K562 (cell line): ENCODE measurements at regions not wholly inside any gene's neighbourhood (a gene's known extent, or its start where the extent isn't known, plus 50 kb on each side); places are given as distances from the start of the nearest gene placed in this dataset.

Source experiments
- ATAC-seq: fragments of 200-7000 bp; cut with Tn5 transposase; 3 replicates; pipeline ENCODE4 v1.9.1; 2020; ENCODE audit warnings: moderate library complexity
- BruUV-seq: library from RNA; stranded (reverse); fragments of 400-500 nt; replicated peaks from 2 replicates; lab custom pipeline; 2021; lab: Mats Ljungman, UMichigan
- CTCF ChIA-PET: fragments of 300-600 bp; formaldehyde crosslinking; extraction: SDS; loops from one replicate; lab custom pipeline; 2021; ENCODE audit warnings: low intra/inter-chr PET ratio; lab: Yijun Ruan, JAX
- POLR2A ChIA-PET: fragments of 300-600, 350-650 bp; sonication (Branson Sonifier 250); formaldehyde crosslinking; extraction: SDS; loops from one replicate; lab custom pipeline; 2021; ENCODE audit warnings: antibody characterized with exemption, inconsistent platforms; lab: Yijun Ruan, JAX
- DNase-seq, 4 experiments: peaks; one replicate each; pipeline versions ENCODE4 v3.0.0 to v3.0.0-alpha.2; 2011 to 2018; ENCODE audit warnings: low spot score in 3 of 4, mixed read lengths in 3 of 4; ENCODE audit errors: extremely low read depth in 1 of 4
- FAIRE-seq: peaks from 2 replicates; lab custom pipeline; 2011; peaks lifted over from hg19 to GRCh38; lab: Jason Lieb, UNC
- H2AFZ ChIP-seq: 2 replicates; pipeline ENCODE4 v1.6.0; 2011; ENCODE audit warnings: low read depth, low read length, control low read depth, inconsistent platforms
- H3K27ac ChIP-seq: fragments of 200-600 bp; 3 replicates; pipeline ENCODE4 v1.8.0; 2011; ENCODE audit warnings: low read depth, mild to moderate bottlenecking, control low read depth, inconsistent platforms, low read length, moderate library complexity, mixed read lengths; ENCODE audit errors: extremely low read depth
- H3K27me3 ChIP-seq, 2 experiments: fragments of 300-600 bp in 1 of 2; 2 replicates in 1 of 2; 3 replicates in 1 of 2; pipeline versions ENCODE4 v1.6.0 to v1.8.0; 2011; ENCODE audit warnings: inconsistent platforms in 2 of 2, low read length in 2 of 2, mild to moderate bottlenecking in 1 of 2, mixed read lengths in 1 of 2, moderate library complexity in 1 of 2; ENCODE audit not compliant: control insufficient read depth in 2 of 2, insufficient read depth in 2 of 2
- H3K36me3 ChIP-seq: fragments of 300-600 bp; 3 replicates; pipeline ENCODE4 v1.8.0; 2011; ENCODE audit warnings: mild to moderate bottlenecking, low read length, inconsistent platforms; ENCODE audit not compliant: control insufficient read depth, insufficient read depth
- H3K4me1 ChIP-seq, 2 experiments: fragments of 200-600 bp in 1 of 2; replicated peaks in 1 of 2; 2 replicates in 1 of 2; 3 replicates in 1 of 2; pipeline versions ENCODE4 v1.5.1 to v1.8.0; 2011; ENCODE audit warnings: inconsistent platforms in 2 of 2, low read length in 2 of 2, mild to moderate bottlenecking in 1 of 2, mixed read lengths in 1 of 2, moderate library complexity in 1 of 2; ENCODE audit not compliant: control insufficient read depth in 2 of 2, insufficient read depth in 2 of 2
- H3K4me2 ChIP-seq: 2 replicates; pipeline ENCODE4 v1.6.1; 2011; ENCODE audit warnings: low read length, control low read depth, inconsistent platforms, mixed read lengths; ENCODE audit not compliant: insufficient read depth
- H3K4me3 ChIP-seq: fragments of 200-600 bp; sonication (generic), shearing (Covaris generic); 2 replicates; pipeline ENCODE4 v1.5.1; 2016; ENCODE audit warnings: control low read depth, inconsistent platforms
- H3K79me2 ChIP-seq: fragments of 200-600 bp; 3 replicates; pipeline ENCODE4 v1.8.0; 2011; ENCODE audit warnings: low read length, inconsistent platforms; ENCODE audit not compliant: control insufficient read depth, insufficient read depth
- H3K9ac ChIP-seq, 2 experiments: 2 replicates each; pipeline versions ENCODE4 v1.6.0 to v1.6.1; 2011; ENCODE audit warnings: low read depth in 2 of 2, low read length in 2 of 2, control low read depth in 1 of 2, inconsistent platforms in 1 of 2, mild to moderate bottlenecking in 1 of 2, mixed read lengths in 1 of 2; ENCODE audit not compliant: insufficient read depth in 1 of 2
- H3K9me1 ChIP-seq: one replicate; pipeline ENCODE4 v1.6.0; 2011; ENCODE audit warnings: inconsistent platforms, mild to moderate bottlenecking, low read length, moderate library complexity; ENCODE audit not compliant: control insufficient read depth, insufficient read depth
- H3K9me3 ChIP-seq: replicated peaks from 2 replicates; pipeline ENCODE4 v1.5.1; 2011; ENCODE audit warnings: low read depth, low read length, inconsistent platforms; ENCODE audit not compliant: control insufficient read depth, insufficient read depth
- H4K20me1 ChIP-seq: replicated peaks from 2 replicates; pipeline ENCODE4 v1.6.1; 2011; ENCODE audit warnings: low read length, inconsistent platforms, mixed read lengths; ENCODE audit not compliant: control insufficient read depth, insufficient read depth
- CGGBP1 ChIP-seq: fragments of 250-450 bp; sonication (Bioruptor Pico); IDR thresholded peaks from 2 replicates; pipeline ENCODE4 v1.9.0; 2021; ENCODE audit warnings: mild to moderate bottlenecking
- HDAC8 ChIP-seq: fragments of 450-650 bp; IDR thresholded peaks from 2 replicates; pipeline ENCODE4 v1.6.1; 2016; ENCODE audit warnings: mild to moderate bottlenecking, missing genetic modification characterization, moderate library complexity, missing compliant biosample characterization
- JUND ChIP-seq, 2 experiments: IDR thresholded peaks; 2 replicates in 1 of 2; 3 replicates in 1 of 2; pipeline ENCODE4 v1.6.1; 2011; ENCODE audit warnings: borderline replicate concordance in 2 of 2, low read depth in 2 of 2, low read length in 2 of 2, improper control_type of control experiment in 1 of 2, missing biosample characterization in 1 of 2, missing genetic modification characterization in 1 of 2, missing genetic modification reagents in 1 of 2
- PPARD ChIP-seq: fragments of 250-450 bp; sonication (Bioruptor Pico); IDR thresholded peaks from 2 replicates; pipeline ENCODE4 v1.8.0; 2022; ENCODE audit warnings: inconsistent platforms, mild to moderate bottlenecking, moderate library complexity
- RBFOX2 ChIP-seq: fragments of 200-400 bp; formaldehyde crosslinking; IDR thresholded peaks from 2 replicates; pipeline ENCODE4 v1.6.1; 2017; ENCODE audit warnings: low read depth, mild to moderate bottlenecking, low read length, moderate library complexity
- RERE ChIP-seq: sonication (generic); formaldehyde crosslinking; IDR thresholded peaks from 2 replicates; pipeline ENCODE4 v1.8.0; 2023; ENCODE audit warnings: missing genetic modification reagents, mild to moderate bottlenecking, borderline replicate concordance
- SAFB2 ChIP-seq: fragments of 200-400 bp; formaldehyde crosslinking; IDR thresholded peaks from 2 replicates; pipeline ENCODE4 v1.6.1; 2018; ENCODE audit warnings: borderline replicate concordance, low read length, low read depth, moderate library complexity; ENCODE audit not compliant: severe bottlenecking
- SMAD3 ChIP-seq: fragments of 450-650 bp; formaldehyde crosslinking; conservative IDR thresholded peaks from 2 replicates; pipeline ENCODE4 v1.4.0; 2020; ENCODE audit warnings: mild to moderate bottlenecking
- SOX6 ChIP-seq: fragments of 450-650 bp; IDR thresholded peaks from 2 replicates; pipeline ENCODE4 v1.6.1; 2014; ENCODE audit warnings: mild to moderate bottlenecking
- TOE1 ChIP-seq, 2 experiments: fragments of 450-650 bp in 1 of 2; sonication (generic) in 1 of 2; formaldehyde crosslinking in 1 of 2; IDR thresholded peaks; 2 replicates each; pipeline versions ENCODE4 v1.7.1 to v1.8.0; 2016 to 2022; ENCODE audit warnings: borderline replicate concordance in 2 of 2, mild to moderate bottlenecking in 2 of 2, antibody characterized with exemption in 1 of 2, inconsistent platforms in 1 of 2, low read depth in 1 of 2, missing genetic modification reagents in 1 of 2, moderate library complexity in 1 of 2
- WGBS: fragments of 100-300 bp; shearing (Covaris generic); methylation state at CpG from one replicate; pipeline ENCODE4 v1.1.6; 2016; ENCODE audit warnings: low coverage, mixed read lengths; ENCODE audit not compliant: insufficient coverage; ENCODE audit errors: missing lambda C conversion rate; 5-methylcytosine and 5-hydroxymethylcytosine counted together
- in situ Hi-C: fragments of 300-500 bp; cut with MboI; formaldehyde crosslinking; loops from 4 replicates; pipeline ENCODE4 v1.15.0; 2018; ENCODE audit warnings: inconsistent platforms, mixed read lengths
- intact Hi-C: fragments of 100-400 bp; cut with micrococcal nuclease; formaldehyde crosslinking; loops from 2 replicates; pipeline ENCODE4 v1.14.2; 2022
- TF ChIP-seq, protein P1 (sequence below), 2 experiments: fragments of 150-350 bp in 1 of 2; IDR thresholded peaks; 2 replicates each; pipeline ENCODE4 v1.6.1; 2012 to 2016; ENCODE audit warnings: low read depth in 2 of 2, low read length in 2 of 2, mild to moderate bottlenecking in 1 of 2, moderate library complexity in 1 of 2

DNA sequence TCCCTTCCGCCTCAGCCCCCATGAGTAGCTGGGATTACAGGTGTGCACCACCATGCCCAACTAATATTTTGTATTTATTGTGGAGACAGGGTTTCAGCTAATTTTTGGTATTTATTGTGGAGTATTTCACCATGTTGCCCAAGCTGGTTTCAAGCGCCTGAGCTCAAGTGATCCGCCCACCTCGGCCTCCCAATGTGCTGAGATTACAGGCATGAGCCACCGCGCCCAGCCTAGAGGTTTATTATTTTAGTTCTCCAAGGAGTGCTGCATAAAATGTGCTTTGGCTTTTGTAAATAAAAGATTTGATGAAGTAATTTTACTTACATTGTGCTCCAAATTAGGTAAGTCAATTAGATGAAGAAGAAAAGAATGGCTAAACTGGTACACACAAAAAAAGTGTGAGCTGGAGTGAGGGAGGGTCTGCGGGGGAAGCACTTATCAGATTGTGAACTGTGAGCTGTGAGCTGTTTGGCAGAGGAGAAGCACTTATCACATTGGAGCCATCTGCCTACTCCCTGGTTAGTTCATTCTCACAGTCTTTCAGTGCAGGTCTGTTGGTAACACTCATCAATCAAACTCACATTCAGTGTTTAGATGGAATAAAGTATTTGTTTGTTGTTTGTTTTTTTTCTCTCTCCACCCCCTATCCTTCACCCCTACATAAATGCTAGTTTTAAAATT lies 398.0 kb downstream of the EPHA7 start:
- Histone ChIP-seq H3K9me1 (no peaks in the 10 kb centered on the region), H3K9me3 (no peaks in the 10 kb centered on the region), H3K27ac (no peak overlapping the region), H2AFZ (no peak overlapping the region), H3K4me2 (no peak overlapping the region), H3K36me3 (no peaks in the 10 kb centered on the region), H3K79me2 (no peaks in the 10 kb centered on the region), H3K4me3 (no peak overlapping the region), H3K4me1 (no peaks in the 10 kb centered on the region), H4K20me1 (no peaks in the 10 kb centered on the region), H3K9ac (no peak overlapping the region), H3K27me3 (no peaks in the 10 kb centered on the region)
- POLR2A ChIA-PET = no interaction called here
- FAIRE-seq (no peak), DNase-seq (no peak), ATAC-seq (no peak)
- BruUV-seq = no TSS peak
- CTCF ChIA-PET = no interaction called here
- intact Hi-C loops = no loop called here
- WGBS = 0% methylated on average over 7 of the region's 7 CpGs
- in situ Hi-C loops = no loop called here
- TF ChIP-seq CGGBP1 = no peak
- TF ChIP-seq RERE = no peak
- TF ChIP-seq JUND (IDR thresholded peaks at IDR 0.05; ENCODE audit: borderline replicate concordance, low read depth, low read length) = no peak
- no peak for TF ChIP-seq JUND (tag; IDR thresholded peaks at IDR 0.05; ENCODE audit: borderline replicate concordance, low read depth, low read length)
- no peak for TF ChIP-seq PPARD (CRISPR knock-in tag)
- no peak for TF ChIP-seq SOX6
- TF ChIP-seq, protein P1, sequence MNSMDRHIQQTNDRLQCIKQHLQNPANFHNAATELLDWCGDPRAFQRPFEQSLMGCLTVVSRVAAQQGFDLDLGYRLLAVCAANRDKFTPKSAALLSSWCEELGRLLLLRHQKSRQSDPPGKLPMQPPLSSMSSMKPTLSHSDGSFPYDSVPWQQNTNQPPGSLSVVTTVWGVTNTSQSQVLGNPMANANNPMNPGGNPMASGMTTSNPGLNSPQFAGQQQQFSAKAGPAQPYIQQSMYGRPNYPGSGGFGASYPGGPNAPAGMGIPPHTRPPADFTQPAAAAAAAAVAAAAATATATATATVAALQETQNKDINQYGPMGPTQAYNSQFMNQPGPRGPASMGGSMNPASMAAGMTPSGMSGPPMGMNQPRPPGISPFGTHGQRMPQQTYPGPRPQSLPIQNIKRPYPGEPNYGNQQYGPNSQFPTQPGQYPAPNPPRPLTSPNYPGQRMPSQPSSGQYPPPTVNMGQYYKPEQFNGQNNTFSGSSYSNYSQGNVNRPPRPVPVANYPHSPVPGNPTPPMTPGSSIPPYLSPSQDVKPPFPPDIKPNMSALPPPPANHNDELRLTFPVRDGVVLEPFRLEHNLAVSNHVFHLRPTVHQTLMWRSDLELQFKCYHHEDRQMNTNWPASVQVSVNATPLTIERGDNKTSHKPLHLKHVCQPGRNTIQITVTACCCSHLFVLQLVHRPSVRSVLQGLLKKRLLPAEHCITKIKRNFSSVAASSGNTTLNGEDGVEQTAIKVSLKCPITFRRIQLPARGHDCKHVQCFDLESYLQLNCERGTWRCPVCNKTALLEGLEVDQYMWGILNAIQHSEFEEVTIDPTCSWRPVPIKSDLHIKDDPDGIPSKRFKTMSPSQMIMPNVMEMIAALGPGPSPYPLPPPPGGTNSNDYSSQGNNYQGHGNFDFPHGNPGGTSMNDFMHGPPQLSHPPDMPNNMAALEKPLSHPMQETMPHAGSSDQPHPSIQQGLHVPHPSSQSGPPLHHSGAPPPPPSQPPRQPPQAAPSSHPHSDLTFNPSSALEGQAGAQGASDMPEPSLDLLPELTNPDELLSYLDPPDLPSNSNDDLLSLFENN (IDR thresholded peaks at IDR 0.05; ENCODE audit: low read depth in 2 of 2, low read length in 2 of 2) = no peak
- TF ChIP-seq SAFB2 = no peak
- no peak for TF ChIP-seq RBFOX2
- TF ChIP-seq SMAD3 (CRISPR knock-in tag) = no peak
- no peak for TF ChIP-seq HDAC8
- TF ChIP-seq TOE1 (IDR thresholded peaks at IDR 0.05; ENCODE audit: borderline replicate concordance) = no peak
- no peak for TF ChIP-seq TOE1 (CRISPR knock-in tag; IDR thresholded peaks at IDR 0.05; ENCODE audit: borderline replicate concordance, low read depth)
